Peyer's patch (tissue), 4 donors: ENCODE measurements at regions not wholly inside any gene's neighbourhood (a gene's known extent, or its start where the extent isn't known, plus 50 kb on each side); places are given as distances from the start of the nearest gene placed in this dataset.
A peak's percentile ranks its signal among the peaks of the same experiment; 100 is the strongest.

Source experiments
- DNase-seq, 3 donors: peaks; one replicate each; pipeline ENCODE4 v3.0.0-alpha.2; 2017 to 2019
- H3K27ac ChIP-seq, 4 donors: fragments of 200-600 bp; sonication (generic); one replicate each; pipeline ENCODE4 v1.5.1; 2016 to 2019
- H3K27me3 ChIP-seq, 2 donors: fragments of 200-600 bp; sonication (generic); one replicate each; pipeline ENCODE4 v1.5.1; 2019
- H3K36me3 ChIP-seq, 3 donors: fragments of 200-600 bp; sonication (generic); one replicate each; pipeline ENCODE4 v1.5.1; 2016 to 2019
- H3K4me1 ChIP-seq, 4 donors: fragments of 200-600 bp; sonication (generic); one replicate each; pipeline ENCODE4 v1.5.1; 2016 to 2019
- H3K4me3 ChIP-seq, 4 donors: fragments of 200-600 bp; sonication (generic); 1 replicate in 3 of 4; 2 replicates in 1 of 4; pipeline ENCODE4 v1.5.1; 2016 to 2019; ENCODE audit warnings: mild to moderate bottlenecking in 1 of 4
- H3K9me3 ChIP-seq, 4 donors: fragments of 200-600 bp; sonication (generic); one replicate each; pipeline ENCODE4 v1.5.1; 2016 to 2019; ENCODE audit warnings: mild to moderate bottlenecking in 1 of 4
- POLR2A ChIP-seq, 2 donors: fragments of 450-650 bp; IDR thresholded peaks; one replicate each; pipeline ENCODE4 v1.5.1; 2017; ENCODE audit warnings: antibody characterized with exemption in 2 of 2, mild to moderate bottlenecking in 2 of 2, moderate library complexity in 2 of 2
- TF ChIP-seq, protein P1 (sequence below), 6 experiments: fragments of 450-650 bp in 4 of 6; fragments of 200-600 bp in 2 of 6; sonication (generic) in 1 of 6; IDR thresholded peaks; one replicate each; pipeline ENCODE4 v1.5.1; 2017 to 2019; ENCODE audit warnings: antibody characterized with exemption in 6 of 6, mild to moderate bottlenecking in 3 of 6, moderate library complexity in 1 of 6

DNA sequence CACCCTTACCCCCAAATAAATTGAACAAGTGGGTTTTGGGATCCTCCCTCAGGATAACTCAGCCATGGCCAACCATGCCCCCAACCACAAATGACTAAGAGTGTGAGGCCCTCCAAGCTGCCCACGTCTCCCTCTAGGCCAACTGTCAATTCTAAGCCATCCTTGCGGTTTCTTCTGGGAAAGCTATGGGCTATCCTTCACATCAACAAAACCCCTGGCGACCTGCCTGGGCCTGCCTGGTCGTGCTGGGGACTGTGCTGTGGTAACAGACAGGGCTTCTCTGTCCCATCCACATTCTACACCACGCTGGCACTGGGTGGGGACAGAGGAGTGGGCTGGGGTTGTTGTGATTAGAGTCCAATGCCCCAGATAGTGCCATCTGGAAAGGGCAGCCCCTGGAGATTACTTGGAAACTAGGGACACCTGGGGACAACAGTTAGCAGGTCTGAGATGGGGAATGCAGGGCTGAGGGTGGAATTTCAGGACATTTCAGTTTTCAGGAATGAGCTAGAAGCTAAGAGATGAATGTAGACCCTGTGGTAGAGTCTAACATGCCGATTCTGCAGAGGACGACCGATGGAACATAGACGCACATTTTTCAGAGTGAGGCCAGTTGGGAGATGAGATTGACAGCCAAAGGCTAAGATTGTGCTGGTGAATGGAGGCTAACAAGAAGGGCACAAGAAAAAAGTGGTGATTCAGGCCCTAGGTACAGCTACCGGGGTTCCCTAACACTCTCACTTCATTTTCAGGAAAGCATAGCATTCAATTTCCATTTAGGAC lies 131.9 kb downstream of the RASSF10 start:
- peak in 1 of 3 donors; percentile 52 for DNase-seq
- no peaks in the 10 kb centered on the region for H3K9me3 ChIP-seq
- peaks cover 0 to 30% (median 4%) of the 10 kb centered on the region in 4 donors for H3K4me1 ChIP-seq
- peak overlapping the region in 3 of 4 donors; percentile 55 to 84 (median 64) for H3K27ac ChIP-seq
- no peaks in the 10 kb centered on the region for H3K27me3 ChIP-seq
- no peak overlapping the region for H3K4me3 ChIP-seq
- no peaks in the 10 kb centered on the region for H3K36me3 ChIP-seq
- no peak for TF ChIP-seq POLR2A (IDR thresholded peaks at IDR 0.05)
- TF ChIP-seq, protein P1, sequence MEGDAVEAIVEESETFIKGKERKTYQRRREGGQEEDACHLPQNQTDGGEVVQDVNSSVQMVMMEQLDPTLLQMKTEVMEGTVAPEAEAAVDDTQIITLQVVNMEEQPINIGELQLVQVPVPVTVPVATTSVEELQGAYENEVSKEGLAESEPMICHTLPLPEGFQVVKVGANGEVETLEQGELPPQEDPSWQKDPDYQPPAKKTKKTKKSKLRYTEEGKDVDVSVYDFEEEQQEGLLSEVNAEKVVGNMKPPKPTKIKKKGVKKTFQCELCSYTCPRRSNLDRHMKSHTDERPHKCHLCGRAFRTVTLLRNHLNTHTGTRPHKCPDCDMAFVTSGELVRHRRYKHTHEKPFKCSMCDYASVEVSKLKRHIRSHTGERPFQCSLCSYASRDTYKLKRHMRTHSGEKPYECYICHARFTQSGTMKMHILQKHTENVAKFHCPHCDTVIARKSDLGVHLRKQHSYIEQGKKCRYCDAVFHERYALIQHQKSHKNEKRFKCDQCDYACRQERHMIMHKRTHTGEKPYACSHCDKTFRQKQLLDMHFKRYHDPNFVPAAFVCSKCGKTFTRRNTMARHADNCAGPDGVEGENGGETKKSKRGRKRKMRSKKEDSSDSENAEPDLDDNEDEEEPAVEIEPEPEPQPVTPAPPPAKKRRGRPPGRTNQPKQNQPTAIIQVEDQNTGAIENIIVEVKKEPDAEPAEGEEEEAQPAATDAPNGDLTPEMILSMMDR (IDR thresholded peaks at IDR 0.05) = no peak

DNA sequence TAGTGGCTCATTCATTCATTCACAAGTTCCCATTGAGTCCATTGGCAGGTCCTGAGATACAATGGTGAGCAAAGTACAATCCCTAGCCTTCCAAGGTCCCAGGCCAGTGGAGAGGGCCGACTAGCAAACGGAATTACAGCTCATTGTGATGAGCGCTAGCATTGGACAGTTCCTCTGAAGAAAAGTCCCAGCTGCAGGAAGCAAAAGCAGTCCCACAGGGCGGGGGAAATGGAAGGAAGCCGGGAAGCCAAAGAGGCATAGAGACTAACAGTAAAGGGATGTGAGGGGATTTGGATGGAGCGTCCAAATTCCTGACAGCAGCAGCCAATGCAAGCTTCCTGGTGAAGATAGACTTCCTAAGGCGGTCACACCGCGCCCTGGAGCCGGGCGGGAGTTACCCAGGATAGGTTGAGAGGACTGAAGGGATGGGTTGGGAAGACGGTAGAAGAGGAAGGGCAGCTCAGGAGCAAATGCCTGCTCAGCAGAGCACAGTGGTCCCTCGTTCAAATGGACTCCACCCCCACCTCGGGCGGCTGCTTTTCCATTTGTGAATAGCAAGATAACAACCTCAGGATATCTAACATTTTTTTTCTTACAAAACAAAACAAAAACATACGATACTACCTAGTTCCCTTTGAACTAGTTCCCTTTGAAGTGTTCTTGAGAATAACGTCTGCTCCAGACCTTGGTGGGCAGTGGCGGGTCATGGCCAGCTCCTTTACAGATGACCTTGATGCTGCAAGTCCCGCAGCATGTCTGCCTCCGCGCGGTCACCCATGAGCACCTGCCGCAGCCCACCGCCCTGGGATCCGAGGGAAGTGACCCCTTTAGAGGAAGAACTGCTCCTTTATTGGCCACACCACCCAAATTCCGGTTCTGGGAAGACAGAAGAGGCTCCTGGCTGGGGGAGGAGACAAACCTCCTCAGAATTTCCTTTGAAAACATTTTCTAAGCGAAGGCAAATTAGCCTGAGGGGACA lies 132.9 kb downstream of the RASSF10 start:
- H3K36me3 ChIP-seq = no peaks in the 10 kb centered on the region
- DNase-seq = no peak
- H3K4me3 ChIP-seq = no peak overlapping the region
- no peaks in the 10 kb centered on the region for H3K9me3 ChIP-seq
- TF ChIP-seq, protein P1 (IDR thresholded peaks at IDR 0.05) = no peak
- TF ChIP-seq POLR2A (IDR thresholded peaks at IDR 0.05) = no peak
- H3K27ac ChIP-seq = peak overlapping the region in 1 of 4 donors; percentile 84
- H3K4me1 ChIP-seq = peaks cover 0 to 30% (median 4%) of the 10 kb centered on the region in 4 donors
- H3K27me3 ChIP-seq = no peaks in the 10 kb centered on the region

DNA sequence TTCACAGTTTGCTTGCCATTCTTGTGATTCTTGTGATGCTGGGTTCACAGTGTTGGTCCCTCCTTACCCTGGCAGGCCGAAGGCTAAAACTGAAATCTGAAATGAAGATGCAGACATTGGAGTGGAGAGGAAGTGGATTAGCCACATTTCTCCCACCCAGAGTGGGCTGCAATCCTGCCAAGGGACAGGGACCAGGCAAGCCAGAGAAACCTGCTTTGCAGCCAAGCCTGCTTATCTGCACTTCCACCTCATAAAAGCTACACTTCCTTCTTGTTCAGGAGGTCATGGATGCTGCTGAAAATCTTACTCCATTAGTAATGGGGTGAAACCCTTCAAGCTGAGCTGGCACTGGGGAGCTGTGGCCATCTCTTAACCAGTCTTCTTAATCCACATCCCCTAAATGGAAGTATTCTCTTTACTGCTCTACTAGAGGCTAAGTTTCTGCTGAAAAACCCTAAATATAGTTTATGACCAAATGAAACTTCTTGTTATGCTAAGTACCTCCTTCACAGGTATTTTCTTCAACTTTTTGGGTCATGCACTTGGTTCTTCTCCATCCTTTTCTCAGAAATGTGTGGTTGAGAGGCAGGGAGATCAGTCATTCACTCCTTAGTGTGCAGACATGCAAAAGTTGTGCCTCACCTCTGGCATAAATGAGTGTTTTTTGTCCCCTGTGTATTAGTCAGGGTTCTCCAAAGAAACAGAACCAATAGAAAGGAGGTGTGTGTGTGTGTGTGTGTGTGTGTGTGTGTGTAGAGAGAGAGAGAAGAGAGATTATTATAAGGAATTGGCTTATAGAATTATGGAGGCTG lies 133.9 kb upstream of the BMAL1 start:
- H3K4me3 ChIP-seq = no peak overlapping the region
- H3K27ac ChIP-seq = no peak overlapping the region
- no peaks in the 10 kb centered on the region for H3K9me3 ChIP-seq
- H3K27me3 ChIP-seq = no peaks in the 10 kb centered on the region
- DNase-seq = peak in 2 of 3 donors; percentile 52 to 54
- TF ChIP-seq, protein P1 (IDR thresholded peaks at IDR 0.05) = no peak
- TF ChIP-seq POLR2A (IDR thresholded peaks at IDR 0.05) = no peak
- H3K36me3 ChIP-seq = no peaks in the 10 kb centered on the region
- H3K4me1 ChIP-seq = peaks cover 0 to 30% (median 4%) of the 10 kb centered on the region in 4 donors

DNA sequence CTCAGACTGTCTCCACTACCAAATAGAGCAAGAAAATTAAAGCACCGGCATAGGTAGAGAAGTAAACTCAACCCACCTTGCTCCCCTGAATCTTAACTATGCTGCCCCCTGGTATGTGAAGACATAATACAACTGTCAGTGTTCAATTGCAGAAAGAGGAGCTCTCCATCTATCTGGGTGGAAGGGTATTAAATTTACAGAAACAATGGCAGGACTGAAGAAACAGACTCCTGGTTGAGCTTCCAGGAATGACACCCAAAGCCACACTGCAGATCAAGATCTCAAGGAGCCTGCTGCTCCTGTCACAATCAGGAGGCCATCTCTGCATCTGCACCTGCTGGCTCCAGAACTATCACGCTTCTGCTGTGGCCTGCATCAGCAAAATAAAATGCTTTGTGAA lies 132.1 kb upstream of the BMAL1 start:
- Histone ChIP-seq H3K4me3 (no peak overlapping the region), H3K27ac (no peak overlapping the region), H3K4me1 (peaks cover 0 to 22% (median 4%) of the 10 kb centered on the region in 4 donors), H3K27me3 (no peaks in the 10 kb centered on the region), H3K36me3 (no peaks in the 10 kb centered on the region), H3K9me3 (no peaks in the 10 kb centered on the region)
- TF ChIP-seq, protein P1 (IDR thresholded peaks at IDR 0.05) = no peak
- no peak for TF ChIP-seq POLR2A (IDR thresholded peaks at IDR 0.05)
- DNase-seq = no peak

DNA sequence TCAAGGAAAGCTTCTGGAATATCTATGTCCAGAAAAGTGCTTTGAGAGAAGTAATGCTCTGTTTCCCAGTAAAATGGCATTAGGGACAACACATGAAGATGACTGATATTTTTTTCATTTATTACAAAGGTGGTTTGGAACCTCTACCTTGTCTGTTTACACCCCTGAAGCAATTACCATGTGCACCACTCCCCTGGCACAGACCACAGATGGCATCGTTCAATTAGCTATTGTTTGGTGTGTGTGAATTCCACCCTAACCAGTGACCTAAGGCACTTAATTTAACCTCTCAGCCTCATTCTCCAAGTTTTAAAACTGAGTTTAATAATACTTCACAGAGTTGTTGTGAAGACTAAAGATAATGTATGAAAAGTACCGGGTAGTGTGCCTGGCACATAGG lies 127.6 kb upstream of the BMAL1 start:
- no peak overlapping the region for H3K4me3 ChIP-seq
- no peaks in the 10 kb centered on the region for H3K4me1 ChIP-seq
- no peak overlapping the region for H3K27ac ChIP-seq
- TF ChIP-seq POLR2A (IDR thresholded peaks at IDR 0.05) = no peak
- TF ChIP-seq, protein P1 (IDR thresholded peaks at IDR 0.05) = no peak
- H3K27me3 ChIP-seq = no peaks in the 10 kb centered on the region
- no peak for DNase-seq
- H3K9me3 ChIP-seq = no peaks in the 10 kb centered on the region
- no peaks in the 10 kb centered on the region for H3K36me3 ChIP-seq
